GM12874 (cell line): ENCODE measurements at regions not wholly inside any gene's neighbourhood (a gene's known extent, or its start where the extent isn't known, plus 50 kb on each side); places are given as distances from the start of the nearest gene placed in this dataset.

Source experiments
- CTCF ChIP-seq: IDR thresholded peaks from 2 replicates; pipeline ENCODE4 v1.5.1; 2011; ENCODE audit warnings: low read depth, mild to moderate bottlenecking, control low read depth, low read length, moderate library complexity; ENCODE audit not compliant: insufficient read depth

- TF ChIP-seq CTCF: no peak
Observed at GRCh38 chr15:35173444-35174118, 88.5 kb upstream of the NANOGP8 start.

GRCh38 chr15:35170207-35170606 lies 85.1 kb upstream of the NANOGP8 start:
- TF ChIP-seq CTCF: no peak

- TF ChIP-seq CTCF: no peak
Observed at GRCh38 chr15:35168464-35168863, 83.4 kb upstream of the NANOGP8 start.

GRCh38 chr15:35167675-35168074 lies 82.6 kb upstream of the NANOGP8 start:
- no peak for TF ChIP-seq CTCF

- TF ChIP-seq CTCF: no peak
Observed at GRCh38 chr15:35166730-35167359, 81.8 kb upstream of the NANOGP8 start.

GRCh38 chr15:35161694-35162093 lies 76.6 kb upstream of the NANOGP8 start:
- no peak for TF ChIP-seq CTCF

GRCh38 chr15:35159170-35159569 lies 74.1 kb upstream of the NANOGP8 start:
- no peak for TF ChIP-seq CTCF
